Mesendoderm (in vitro differentiated cells): ENCODE measurements at regions not wholly inside any gene's neighbourhood (a gene's known extent, or its start where the extent isn't known, plus 50 kb on each side); places are given as distances from the start of the nearest gene placed in this dataset.
A peak's percentile ranks its signal among the peaks of the same experiment; 100 is the strongest.

Source experiments
- DNase-seq: peaks from one replicate; pipeline ENCODE4 v3.0.0; 2013
- H2AK5ac ChIP-seq: 2 replicates; pipeline ENCODE4 v1.6.1; 2013; ENCODE audit warnings: low read length, inconsistent platforms
- H2BK120ac ChIP-seq: 2 replicates; pipeline ENCODE4 v1.6.1; 2013; ENCODE audit warnings: low read depth, mild to moderate bottlenecking, low read length, moderate library complexity, mixed read lengths
- H2BK15ac ChIP-seq: replicated peaks from 2 replicates; pipeline ENCODE4 v1.6.1; 2013; ENCODE audit warnings: low read depth, mild to moderate bottlenecking, moderate library complexity
- H2BK5ac ChIP-seq: 2 replicates; pipeline ENCODE4 v1.6.1; 2013; ENCODE audit warnings: low read length, inconsistent platforms
- H3K18ac ChIP-seq: 2 replicates; pipeline ENCODE4 v1.6.1; 2013; ENCODE audit warnings: mild to moderate bottlenecking, low read length, mixed read lengths
- H3K23ac ChIP-seq: one replicate; pipeline ENCODE4 v1.6.1; 2013; ENCODE audit warnings: low read length
- H3K27ac ChIP-seq: 2 replicates; pipeline ENCODE4 v1.5.1; 2013; ENCODE audit warnings: low read depth, mild to moderate bottlenecking, inconsistent platforms, low read length, moderate library complexity
- H3K27me3 ChIP-seq: 2 replicates; pipeline ENCODE4 v1.6.1; 2013; ENCODE audit warnings: low read length, control low read depth, mild to moderate bottlenecking, inconsistent platforms; ENCODE audit not compliant: insufficient read depth, poor library complexity
- H3K36me3 ChIP-seq: 2 replicates; pipeline ENCODE4 v1.6.1; 2013; ENCODE audit warnings: low read length, inconsistent platforms; ENCODE audit not compliant: control insufficient read depth, insufficient read depth
- H3K4ac ChIP-seq: one replicate; pipeline ENCODE4 v1.6.1; 2013; ENCODE audit warnings: low read depth, mild to moderate bottlenecking, low read length, moderate library complexity
- H3K4me1 ChIP-seq: 2 replicates; pipeline ENCODE4 v1.6.1; 2013; ENCODE audit warnings: low read depth, low read length, inconsistent platforms; ENCODE audit not compliant: control insufficient read depth
- H3K4me2 ChIP-seq: 2 replicates; pipeline ENCODE4 v1.6.1; 2013; ENCODE audit warnings: low read length
- H3K4me3 ChIP-seq: 2 replicates; pipeline ENCODE4 v1.5.1; 2013; ENCODE audit warnings: mild to moderate bottlenecking, low read length
- H3K56ac ChIP-seq: one replicate; pipeline ENCODE4 v1.6.1; 2013; ENCODE audit warnings: low read length
- H3K79me1 ChIP-seq: 2 replicates; pipeline ENCODE4 v1.6.1; 2013; ENCODE audit warnings: low read length, inconsistent platforms
- H3K79me2 ChIP-seq: 2 replicates; pipeline ENCODE4 v1.6.1; 2013; ENCODE audit warnings: mild to moderate bottlenecking, low read length; ENCODE audit not compliant: control insufficient read depth, insufficient read depth
- H3K9ac ChIP-seq: 2 replicates; pipeline ENCODE4 v1.6.1; 2013; ENCODE audit warnings: low read length, inconsistent platforms
- H4K5ac ChIP-seq: one replicate; pipeline ENCODE4 v1.6.1; 2013; ENCODE audit warnings: low read length
- H4K8ac ChIP-seq: one replicate; pipeline ENCODE4 v1.6.1; 2013; ENCODE audit warnings: low read depth, mild to moderate bottlenecking, control low read depth, low read length, moderate library complexity
- WGBS: extraction: QIAGEN DNeasy Blood & Tissue Kit; methylation state at CpG from one replicate; pipeline ENCODE4 v1.1.7; 2013; ENCODE audit warnings: low lambda C conversion rate, missing lambda C conversion rate; ENCODE audit not compliant: insufficient coverage; ENCODE audit errors: extremely low coverage; 5-methylcytosine and 5-hydroxymethylcytosine counted together

DNA sequence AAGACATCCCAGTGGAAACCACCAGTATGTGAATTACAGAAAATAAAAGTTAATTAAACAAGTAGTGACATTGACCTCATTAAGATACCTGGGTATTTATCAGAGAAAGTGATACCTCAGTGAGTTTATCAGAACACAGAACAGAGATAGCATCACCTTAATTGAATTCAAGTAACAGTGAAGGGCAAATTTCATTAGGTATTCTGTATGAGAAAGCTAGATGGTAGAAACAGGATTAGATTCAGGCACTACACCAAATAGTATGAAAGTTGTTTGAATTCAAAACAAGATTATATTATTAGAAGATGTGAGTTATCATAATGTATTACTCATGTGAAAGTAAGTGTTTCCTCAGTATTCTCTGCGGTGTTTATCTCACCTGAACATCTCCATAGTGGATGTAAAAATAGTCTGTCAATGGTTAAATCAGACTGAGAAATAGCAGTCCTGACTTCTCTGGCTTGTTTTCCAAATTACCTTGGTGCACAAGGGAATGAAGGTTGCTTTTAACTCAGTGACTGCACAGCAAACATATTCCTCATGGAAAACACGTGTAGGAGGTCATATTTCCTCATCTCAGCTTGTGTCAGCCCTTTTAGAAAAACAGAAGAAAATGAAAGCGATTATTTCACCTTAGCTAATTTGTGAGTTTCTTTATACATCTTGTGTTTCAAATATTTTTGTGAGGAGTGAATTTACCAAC, 79.9 kb upstream of the PCDH18 start:
- no CpG with 5 or more reads among the region's 3 CpGs for WGBS
- H3K27ac ChIP-seq: no peak overlapping the region

DNA sequence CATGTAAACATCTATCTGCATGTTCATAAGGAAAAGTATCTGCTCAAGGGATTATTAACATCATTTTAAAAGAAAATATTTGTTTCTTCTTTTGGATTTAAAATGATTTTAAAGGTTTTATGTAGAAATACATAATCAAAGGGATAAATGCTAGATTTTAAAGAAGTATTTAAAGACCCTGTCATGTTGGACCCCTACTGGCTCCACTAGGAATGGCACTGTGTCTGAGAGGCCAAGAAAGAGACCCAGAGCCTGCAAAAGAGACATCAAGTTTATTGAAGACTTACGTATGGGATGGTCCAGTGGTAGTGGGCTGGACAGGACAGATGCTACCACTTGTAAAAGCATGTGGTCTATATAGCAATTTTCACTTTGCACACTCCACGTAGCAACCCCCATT, 78.7 kb upstream of the PCDH18 start:
- Histone ChIP-seq H2BK120ac (no peak overlapping the region), H3K23ac (no peak overlapping the region), H3K4me2 (no peak overlapping the region), H3K36me3 (no peaks in the 10 kb centered on the region), H3K9ac (no peak overlapping the region), H3K18ac (no peak overlapping the region), H3K56ac (no peak overlapping the region), H3K4me3 (no peak overlapping the region), H4K5ac (no peak overlapping the region), H3K27me3 (no peaks in the 10 kb centered on the region), H3K79me1 (no peaks in the 10 kb centered on the region), H3K4ac (no peak overlapping the region), H2BK15ac (no peak overlapping the region), H3K4me1 (no peaks in the 10 kb centered on the region), H3K79me2 (no peaks in the 10 kb centered on the region), H3K27ac (no peak overlapping the region), H4K8ac (no peak overlapping the region), H2BK5ac (no peak overlapping the region), H2AK5ac (no peak overlapping the region)
- DNase-seq: peak; percentile 58
- WGBS: no CpG with 5 or more reads among the region's 2 CpGs

More for the DNA sequence above, 79.9 kb upstream of the PCDH18 start:
- H3K4me1 ChIP-seq: no peaks in the 10 kb centered on the region
- H3K27me3 ChIP-seq: no peaks in the 10 kb centered on the region
- no peak overlapping the region for H3K9ac ChIP-seq
- H3K79me1 ChIP-seq: no peaks in the 10 kb centered on the region
- H3K79me2 ChIP-seq: no peaks in the 10 kb centered on the region
- H2BK120ac ChIP-seq: no peak overlapping the region
- no peak overlapping the region for H2BK15ac ChIP-seq
- H3K23ac ChIP-seq: no peak overlapping the region
- no peak overlapping the region for H3K56ac ChIP-seq
- no peak overlapping the region for H2AK5ac ChIP-seq
- no peak for DNase-seq
- H2BK5ac ChIP-seq: no peak overlapping the region
- no peak overlapping the region for H3K4ac ChIP-seq
- H3K18ac ChIP-seq: no peak overlapping the region
- no peak overlapping the region for H3K4me2 ChIP-seq
- H4K5ac ChIP-seq: no peak overlapping the region
- H3K36me3 ChIP-seq: no peaks in the 10 kb centered on the region
- no peak overlapping the region for H3K4me3 ChIP-seq
- no peak overlapping the region for H4K8ac ChIP-seq

DNA sequence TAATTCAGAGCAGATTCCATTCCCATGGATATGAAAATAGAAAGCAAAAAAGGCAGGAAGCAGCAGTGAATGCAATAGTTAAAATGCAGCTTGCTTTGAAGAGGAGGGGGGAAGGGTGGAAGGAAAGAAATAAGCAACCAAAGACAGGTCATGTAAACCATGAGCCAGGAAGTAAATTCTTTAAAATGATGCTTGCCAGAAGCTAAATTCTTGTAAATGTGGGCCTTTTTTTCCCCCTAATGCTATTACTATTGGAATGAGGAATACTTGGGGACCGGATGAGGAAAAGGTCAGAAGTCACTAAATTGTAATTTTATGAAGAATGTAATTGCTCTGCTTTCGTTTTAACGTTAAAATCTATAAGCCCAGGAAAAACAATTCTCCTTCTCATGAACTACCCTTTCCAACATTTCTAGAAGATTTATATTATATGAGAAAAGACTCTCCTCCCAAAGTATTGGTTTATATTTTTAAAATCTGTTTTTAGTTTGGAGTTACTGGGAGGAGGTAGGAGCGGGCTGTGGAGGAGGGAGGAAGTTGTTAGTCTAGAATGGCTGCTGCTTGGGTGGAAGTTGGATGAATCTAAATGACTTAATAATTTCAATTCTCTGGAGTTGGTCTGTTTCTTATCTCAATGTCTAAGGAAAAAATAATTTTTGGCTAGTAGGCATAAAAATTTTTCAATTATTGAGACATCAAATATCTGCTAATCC, 77.6 kb upstream of the PCDH18 start:
- Histone ChIP-seq H2BK5ac (no peak overlapping the region), H3K79me2 (no peaks in the 10 kb centered on the region), H3K27ac (no peak overlapping the region), H3K27me3 (no peaks in the 10 kb centered on the region), H4K8ac (no peak overlapping the region), H3K18ac (no peak overlapping the region), H2BK15ac (no peak overlapping the region), H3K9ac (no peak overlapping the region), H2BK120ac (no peak overlapping the region), H3K56ac (no peak overlapping the region), H2AK5ac (no peak overlapping the region), H3K4ac (no peak overlapping the region), H3K79me1 (no peaks in the 10 kb centered on the region), H3K23ac (no peak overlapping the region), H3K4me1 (no peaks in the 10 kb centered on the region), H4K5ac (no peak overlapping the region), H3K4me3 (no peak overlapping the region), H3K4me2 (no peak overlapping the region), H3K36me3 (no peaks in the 10 kb centered on the region)
- peak; percentile 44 for DNase-seq
- WGBS: no CpG with 5 or more reads among the region's 4 CpGs

DNA sequence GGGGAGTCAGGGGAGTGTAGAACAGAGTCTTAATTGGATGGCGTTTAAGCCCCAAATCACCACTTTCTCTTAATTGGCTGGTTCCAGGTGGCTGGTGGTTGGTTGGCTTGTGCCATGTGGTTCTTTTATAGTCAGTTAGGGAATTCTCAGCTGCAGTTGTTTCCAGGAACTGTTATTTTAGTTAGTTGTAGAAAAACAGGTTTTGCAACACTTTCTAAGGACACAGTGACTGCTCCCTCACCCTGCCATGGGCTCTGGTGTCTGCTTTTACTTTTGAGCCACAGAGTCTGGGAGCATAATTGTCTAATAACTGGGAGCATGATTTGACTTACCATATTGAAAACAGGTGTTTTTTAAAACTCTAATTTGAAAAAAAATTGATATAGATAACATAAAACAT, 75.8 kb upstream of the PCDH18 start:
- H4K8ac ChIP-seq: no peak overlapping the region
- no peak overlapping the region for H3K56ac ChIP-seq
- no peaks in the 10 kb centered on the region for H3K79me2 ChIP-seq
- H3K18ac ChIP-seq: no peak overlapping the region
- no peak overlapping the region for H3K9ac ChIP-seq
- H4K5ac ChIP-seq: no peak overlapping the region
- no CpG with 5 or more reads among the region's 1 CpG for WGBS
- no peak overlapping the region for H3K4me3 ChIP-seq
- H2BK120ac ChIP-seq: no peak overlapping the region
- H2AK5ac ChIP-seq: no peak overlapping the region
- DNase-seq: peak; percentile 3
- H3K79me1 ChIP-seq: no peaks in the 10 kb centered on the region
- no peak overlapping the region for H2BK15ac ChIP-seq
- H3K4me1 ChIP-seq: no peaks in the 10 kb centered on the region
- no peak overlapping the region for H3K27ac ChIP-seq
- H3K27me3 ChIP-seq: no peaks in the 10 kb centered on the region
- no peak overlapping the region for H2BK5ac ChIP-seq
- H3K23ac ChIP-seq: no peak overlapping the region
- H3K4ac ChIP-seq: no peak overlapping the region
- H3K36me3 ChIP-seq: no peaks in the 10 kb centered on the region
- no peak overlapping the region for H3K4me2 ChIP-seq

DNA sequence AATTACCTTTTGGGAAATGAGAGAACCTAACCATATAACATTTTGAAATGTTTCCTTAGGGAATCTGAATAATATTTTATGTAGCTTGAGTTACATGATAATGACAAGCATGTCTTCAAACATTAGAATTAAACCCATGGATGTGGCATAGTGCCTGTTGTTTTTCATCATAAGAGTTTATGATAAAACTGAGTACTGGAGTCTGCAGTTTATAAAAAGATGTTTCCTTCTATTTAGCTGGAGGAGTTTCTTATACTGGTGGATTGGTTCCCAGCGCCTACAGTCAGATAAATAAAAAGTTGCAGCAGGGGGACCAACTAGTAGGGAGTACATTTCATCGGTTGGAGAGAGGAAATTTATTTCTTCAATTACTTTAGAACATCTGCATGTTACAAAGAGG, 70.1 kb upstream of the PCDH18 start:
- Histone ChIP-seq H3K4me2 (no peak overlapping the region), H3K27me3 (no peaks in the 10 kb centered on the region), H3K23ac (no peak overlapping the region), H3K36me3 (no peaks in the 10 kb centered on the region), H2AK5ac (no peak overlapping the region), H3K79me2 (no peaks in the 10 kb centered on the region), H3K18ac (no peak overlapping the region), H2BK5ac (no peak overlapping the region), H2BK120ac (no peak overlapping the region), H3K79me1 (no peaks in the 10 kb centered on the region), H4K5ac (no peak overlapping the region), H3K4me1 (no peaks in the 10 kb centered on the region), H3K27ac (no peak overlapping the region), H3K4me3 (no peak overlapping the region), H3K9ac (no peak overlapping the region), H3K4ac (no peak overlapping the region), H4K8ac (no peak overlapping the region), H2BK15ac (no peak overlapping the region), H3K56ac (no peak overlapping the region)
- WGBS: no CpG with 5 or more reads among the region's 2 CpGs
- DNase-seq: no peak
